ENCODE measurements at regions not wholly inside any gene's neighbourhood (a gene's known extent, or its start where the extent isn't known, plus 50 kb on each side); places are given as distances from the start of the nearest gene placed in this dataset.

- no peak for TF ChIP-seq MAX (CRISPR knock-in tag; IDR thresholded peaks at IDR 0.05)
Measured at GRCh38 chr6:114431641-114432040, 88.8 kb upstream of the HS3ST5 start (continued).

- no peaks in the 10 kb centered on the region for H3K4me1 ChIP-seq (replicated peaks in 1 of 2; ENCODE audit: control insufficient read depth in 2 of 2, insufficient read depth in 2 of 2, low read length in 2 of 2)
- 3% methylated on average over 4 of the region's 4 CpGs for WGBS (ENCODE audit: insufficient coverage, low coverage, missing lambda C conversion rate)
- intact Hi-C loops (cut with micrococcal nuclease), result no loop called here
- H3K27me3 ChIP-seq (ENCODE audit: control insufficient read depth in 2 of 2, insufficient read depth in 2 of 2, low read length in 2 of 2), result no peaks in the 10 kb centered on the region
- no peak overlapping the region for H3K4me2 ChIP-seq (ENCODE audit: insufficient read depth, low read length)
- no peak overlapping the region for H2AFZ ChIP-seq (ENCODE audit: low read depth, low read length)
- no peak overlapping the region for H3K27ac ChIP-seq (ENCODE audit: extremely low read depth, low read depth, low read length)
- no peaks in the 10 kb centered on the region for H3K9me3 ChIP-seq (replicated peaks; ENCODE audit: control insufficient read depth, insufficient read depth, low read depth, low read length)
- POLR2A ChIA-PET, result no interaction called here
- no peaks in the 10 kb centered on the region for H4K20me1 ChIP-seq (replicated peaks; ENCODE audit: control insufficient read depth, insufficient read depth, low read length)
- in situ Hi-C loops (cut with MboI), result no loop called here
- no peak for FAIRE-seq
- no peak overlapping the region for H3K9ac ChIP-seq (ENCODE audit: insufficient read depth in 1 of 2, low read depth in 2 of 2, low read length in 2 of 2)
- no TSS peak for BruUV-seq (replicated peaks)
- DNase-seq (ENCODE audit: extremely low read depth in 1 of 4, low spot score in 3 of 4), result no peak
- H3K4me3 ChIP-seq, result no peak overlapping the region
- H3K9me1 ChIP-seq (ENCODE audit: control insufficient read depth, insufficient read depth, low read length), result no peaks in the 10 kb centered on the region
- no peak for ATAC-seq
- no peaks in the 10 kb centered on the region for H3K36me3 ChIP-seq (ENCODE audit: control insufficient read depth, insufficient read depth, low read length)
- no peaks in the 10 kb centered on the region for H3K79me2 ChIP-seq (ENCODE audit: control insufficient read depth, insufficient read depth, low read length)
- CTCF ChIA-PET (ENCODE audit: low intra/inter-chr PET ratio), result no interaction called here
- TF ChIP-seq CBX1 (IDR thresholded peaks at IDR 0.05; ENCODE audit: low read depth) (no peak), HINFP (tag; conservative IDR thresholded peaks at IDR 0.05; ENCODE audit: low read depth) (no peak), NFE2L1 (tag; IDR thresholded peaks at IDR 0.05; ENCODE audit: borderline replicate concordance, low read depth) (no peak), MTA3 (IDR thresholded peaks at IDR 0.05; ENCODE audit: borderline replicate concordance) (no peak), RUNX1 (IDR thresholded peaks at IDR 0.05; ENCODE audit: low read depth) (no peak), ZNF668 (CRISPR knock-in tag; IDR thresholded peaks at IDR 0.05) (no peak), COPS2 (conservative IDR thresholded peaks at IDR 0.05) (no peak), FOXJ2 (tag; IDR thresholded peaks at IDR 0.05) (no peak), ZBTB5 (IDR thresholded peaks at IDR 0.05) (no peak), ARNT (IDR thresholded peaks at IDR 0.05) (no peak), ZNF696 (CRISPR knock-in tag; conservative IDR thresholded peaks at IDR 0.05) (no peak), GABPB1 (CRISPR knock-in tag; IDR thresholded peaks at IDR 0.05) (no peak), HMG20A (CRISPR knock-in tag; conservative IDR thresholded peaks at IDR 0.05) (no peak), DLX4 (CRISPR knock-in tag; IDR thresholded peaks at IDR 0.05) (no peak), ZSCAN32 (CRISPR knock-in tag; IDR thresholded peaks at IDR 0.05) (no peak), CREB1 (IDR thresholded peaks at IDR 0.05) (no peak), CREB1 (CRISPR knock-in tag; IDR thresholded peaks at IDR 0.05) (no peak)
Measured at GRCh38 chr6:114430534-114431124, 87.8 kb upstream of the HS3ST5 start.

Data from K562 (cell line).